HL-60 (cell line): ENCODE measurements at regions not wholly inside any gene's neighbourhood (a gene's known extent, or its start where the extent isn't known, plus 50 kb on each side); places are given as distances from the start of the nearest gene placed in this dataset.

Experiments used
- CTCF ChIP-seq: IDR thresholded peaks from one replicate; pipeline ENCODE4 v1.5.1; 2011; ENCODE audit warnings: low read length, control low read depth, inconsistent platforms; ENCODE audit not compliant: insufficient read depth
- GABPA ChIP-seq: IDR thresholded peaks from 2 replicates; pipeline ENCODE4 v1.6.1; 2012; ENCODE audit warnings: low read depth
- REST ChIP-seq: IDR thresholded peaks from 2 replicates; pipeline ENCODE4 v1.6.1; 2012; ENCODE audit warnings: low read depth; ENCODE audit not compliant: insufficient replicate concordance

GRCh38 chr4:148540622-148541326 lies 98.6 kb upstream of the NR3C2 start:
- TF ChIP-seq CTCF = no peak
- no peak for TF ChIP-seq REST
- no peak for TF ChIP-seq GABPA
